ENCODE measurements at regions not wholly inside any gene's neighbourhood (a gene's known extent, or its start where the extent isn't known, plus 50 kb on each side); places are given as distances from the start of the nearest gene placed in this dataset.

GRCh38 chr10:108425283-108425964 lies 1260.9 kb upstream of the SORCS1 start:
- 20 to 100% (median 67%) methylated on average over 1 of the region's 1 CpG; no CpG with 5 or more reads in 3 of the 10 experiments for WGBS, 10 experiments
- in situ Hi-C loops (cut with MboI; ENCODE audit: low pct_unique_long_range_greater_than_20kb in 2 of 9, low sequenced_read_pairs in 9 of 9, unreplicated experiment in 9 of 9): no loop called here
- Histone ChIP-seq H3K27ac (no peak overlapping the region), H3K4me1 (replicated peaks in 1 of 2) (no peaks in the 10 kb centered on the region), H3K4me3 (no peak overlapping the region)
- no peak for ATAC-seq (replicated peaks in 6 of 8)

- Histone ChIP-seq H3K4me1 (replicated peaks in 1 of 2) (no peaks in the 10 kb centered on the region), H3K4me3 (no peak overlapping the region), H3K27ac (no peak overlapping the region)
- peak in 1 of 8 experiments; percentile 59 for ATAC-seq (replicated peaks in 6 of 8)
- WGBS, 10 experiments: 20 to 100% (median 87%) methylated on average over 1 of the region's 1 CpG; no CpG with 5 or more reads in 4 of the 10 experiments
- in situ Hi-C loops (cut with MboI; ENCODE audit: low pct_unique_long_range_greater_than_20kb in 2 of 9, low sequenced_read_pairs in 9 of 9, unreplicated experiment in 9 of 9): no loop called here
These were observed 1260.2 kb upstream of the SORCS1 start for GRCh38 chr10:108424656-108425055.

- in situ Hi-C loops (cut with MboI; ENCODE audit: low pct_unique_long_range_greater_than_20kb in 2 of 9, low sequenced_read_pairs in 9 of 9, unreplicated experiment in 9 of 9): no loop called here
- H3K4me1 ChIP-seq (replicated peaks in 1 of 2): no peaks in the 10 kb centered on the region
- H3K27ac ChIP-seq: no peak overlapping the region
- 35 to 92% (median 79%) methylated on average over 1 to 2 of the region's 2 CpGs; no CpG with 5 or more reads in 2 of the 10 experiments for WGBS, 10 experiments
- ATAC-seq (replicated peaks in 6 of 8): no peak
- no peak overlapping the region for H3K4me3 ChIP-seq
These were observed 1257.8 kb upstream of the SORCS1 start for GRCh38 chr10:108422286-108422685.

- no peak for ATAC-seq (replicated peaks in 6 of 8)
- in situ Hi-C loops (cut with MboI; ENCODE audit: low pct_unique_long_range_greater_than_20kb in 2 of 9, low sequenced_read_pairs in 9 of 9, unreplicated experiment in 9 of 9): no loop called here
- Histone ChIP-seq H3K27ac (no peak overlapping the region), H3K4me1 (replicated peaks in 1 of 2) (no peaks in the 10 kb centered on the region), H3K4me3 (no peak overlapping the region)
- 26 to 94% (median 79%) methylated on average over 1 to 2 of the region's 2 CpGs for WGBS, 10 experiments
These were observed 1256.8 kb upstream of the SORCS1 start for GRCh38 chr10:108421266-108421665.

GRCh38 chr10:108413954-108414353 lies 1249.4 kb upstream of the SORCS1 start:
- Histone ChIP-seq H3K27ac (no peak overlapping the region), H3K4me3 (no peak overlapping the region), H3K4me1 (replicated peaks in 1 of 2) (no peaks in the 10 kb centered on the region)
- 51 to 100% (median 79%) methylated on average over 1 to 4 of the region's 4 CpGs for WGBS, 10 experiments
- in situ Hi-C loops (cut with MboI; ENCODE audit: low pct_unique_long_range_greater_than_20kb in 2 of 9, low sequenced_read_pairs in 9 of 9, unreplicated experiment in 9 of 9): no loop called here
- no peak for ATAC-seq (replicated peaks in 6 of 8)

- H3K4me1 ChIP-seq (replicated peaks in 1 of 2): no peaks in the 10 kb centered on the region
- no peak overlapping the region for H3K4me3 ChIP-seq
- in situ Hi-C loops (cut with MboI; ENCODE audit: low pct_unique_long_range_greater_than_20kb in 2 of 9, low sequenced_read_pairs in 9 of 9, unreplicated experiment in 9 of 9): no loop called here
- 25 to 100% (median 67%) methylated on average over 1 to 2 of the region's 2 CpGs; no CpG with 5 or more reads in 2 of the 10 experiments for whole genome bisulfite sequencing, 10 experiments
- H3K27ac ChIP-seq: no peak overlapping the region
- no peak for ATAC-seq (replicated peaks in 6 of 8)
These were observed 1247.8 kb upstream of the SORCS1 start for GRCh38 chr10:108412323-108412722.

- in situ Hi-C loops (cut with MboI; ENCODE audit: low pct_unique_long_range_greater_than_20kb in 2 of 9, low sequenced_read_pairs in 9 of 9, unreplicated experiment in 9 of 9): no loop called here
- H3K4me3 ChIP-seq: no peak overlapping the region
- H3K4me1 ChIP-seq (replicated peaks in 1 of 2): no peaks in the 10 kb centered on the region
- peak in 2 of 8 experiments; percentile 23 to 63 for ATAC-seq (replicated peaks in 6 of 8)
- WGBS, 10 experiments: 0 to 100% (median 67%) methylated on average over 1 to 2 of the region's 2 CpGs; no CpG with 5 or more reads in 2 of the 10 experiments
- H3K27ac ChIP-seq: no peak overlapping the region
These were observed 1247.4 kb upstream of the SORCS1 start for GRCh38 chr10:108411894-108412293.

GRCh38 chr10:108411206-108411605 lies 1246.7 kb upstream of the SORCS1 start:
- Histone ChIP-seq H3K4me1 (replicated peaks in 1 of 2) (no peaks in the 10 kb centered on the region), H3K4me3 (no peak overlapping the region), H3K27ac (no peak overlapping the region)
- WGBS, 10 experiments: 0 to 100% (median 88%) methylated on average over 1 to 2 of the region's 2 CpGs; no CpG with 5 or more reads in 3 of the 10 experiments
- in situ Hi-C loops (cut with MboI; ENCODE audit: low pct_unique_long_range_greater_than_20kb in 2 of 9, low sequenced_read_pairs in 9 of 9, unreplicated experiment in 9 of 9): no loop called here
- ATAC-seq (replicated peaks in 6 of 8): no peak

GRCh38 chr10:108410236-108410635 lies 1245.7 kb upstream of the SORCS1 start:
- in situ Hi-C loops (cut with MboI; ENCODE audit: low pct_unique_long_range_greater_than_20kb in 2 of 9, low sequenced_read_pairs in 9 of 9, unreplicated experiment in 9 of 9): no loop called here

GRCh38 chr10:108409306-108409705 lies 1244.8 kb upstream of the SORCS1 start:
- no peak overlapping the region for H3K4me3 ChIP-seq
- no peak overlapping the region for H3K27ac ChIP-seq
- H3K4me1 ChIP-seq (replicated peaks in 1 of 2): no peaks in the 10 kb centered on the region
- ATAC-seq (replicated peaks in 6 of 8): no peak
- in situ Hi-C loops (cut with MboI; ENCODE audit: low pct_unique_long_range_greater_than_20kb in 2 of 9, low sequenced_read_pairs in 9 of 9, unreplicated experiment in 9 of 9): no loop called here

More at GRCh38 chr10:108410236-108410635, 1245.7 kb upstream of the SORCS1 start:
- Histone ChIP-seq H3K27ac (no peak overlapping the region), H3K4me3 (no peak overlapping the region), H3K4me1 (replicated peaks in 1 of 2) (no peaks in the 10 kb centered on the region)
- ATAC-seq (replicated peaks in 6 of 8): no peak
- 0 to 100% (median 60%) methylated on average over 1 of the region's 1 CpG; no CpG with 5 or more reads in 3 of the 10 experiments for WGBS, 10 experiments

GRCh38 chr10:108404155-108404554 lies 1239.6 kb upstream of the SORCS1 start:
- 83 to 100% (median 100%) methylated on average over 1 of the region's 1 CpG; no CpG with 5 or more reads in 4 of the 10 experiments for WGBS, 10 experiments
- Histone ChIP-seq H3K27ac (no peak overlapping the region), H3K4me3 (no peak overlapping the region), H3K4me1 (replicated peaks in 1 of 2) (no peaks in the 10 kb centered on the region)
- no peak for ATAC-seq (replicated peaks in 6 of 8)
- in situ Hi-C loops (cut with MboI; ENCODE audit: low pct_unique_long_range_greater_than_20kb in 2 of 9, low sequenced_read_pairs in 9 of 9, unreplicated experiment in 9 of 9): no loop called here

- peak in 1 of 8 experiments; percentile 30 for ATAC-seq (replicated peaks in 6 of 8)
- Histone ChIP-seq H3K4me3 (no peak overlapping the region), H3K4me1 (replicated peaks in 1 of 2) (no peaks in the 10 kb centered on the region), H3K27ac (no peak overlapping the region)
- in situ Hi-C loops (cut with MboI; ENCODE audit: low pct_unique_long_range_greater_than_20kb in 2 of 9, low sequenced_read_pairs in 9 of 9, unreplicated experiment in 9 of 9): no loop called here
- WGBS, 10 experiments: 56 to 94% (median 83%) methylated on average over 1 to 4 of the region's 4 CpGs
These were observed 1235.0 kb upstream of the SORCS1 start for GRCh38 chr10:108399465-108399864.

- Histone ChIP-seq H3K4me1 (replicated peaks in 1 of 2) (peaks cover 0 to 2% of the 10 kb centered on the region in 2 donors), H3K4me3 (no peak overlapping the region), H3K27ac (no peak overlapping the region)
- in situ Hi-C loops (cut with MboI; ENCODE audit: low pct_unique_long_range_greater_than_20kb in 2 of 9, low sequenced_read_pairs in 9 of 9, unreplicated experiment in 9 of 9): no loop called here
- peak in 1 of 8 experiments; percentile 50 for ATAC-seq (replicated peaks in 6 of 8)
- WGBS, 10 experiments: 0 to 100% (median 83%) methylated on average over 1 of the region's 1 CpG; no CpG with 5 or more reads in 3 of the 10 experiments
These were observed 1228.6 kb upstream of the SORCS1 start for GRCh38 chr10:108393089-108393488.

- Histone ChIP-seq H3K27ac (no peak overlapping the region), H3K4me1 (replicated peaks in 1 of 2) (peaks cover 0 to 2% of the 10 kb centered on the region in 2 donors), H3K4me3 (no peak overlapping the region)
- WGBS, 10 experiments: 0 to 80% (median 54%) methylated on average over 1 of the region's 1 CpG; no CpG with 5 or more reads in 2 of the 10 experiments
- in situ Hi-C loops (cut with MboI; ENCODE audit: low pct_unique_long_range_greater_than_20kb in 2 of 9, low sequenced_read_pairs in 9 of 9, unreplicated experiment in 9 of 9): no loop called here
- ATAC-seq (replicated peaks in 6 of 8): peak in 2 of 8 experiments; percentile 39 to 91
These were observed 1227.8 kb upstream of the SORCS1 start for GRCh38 chr10:108392286-108392685.
